DOHH2 (cell line): ENCODE measurements at regions not wholly inside any gene's neighbourhood (a gene's known extent, or its start where the extent isn't known, plus 50 kb on each side); places are given as distances from the start of the nearest gene placed in this dataset.

ENCODE experiments used
- EZH2phosphoT487 ChIP-seq: fragments of 200-600 bp; sonication (generic); IDR thresholded peaks from 2 replicates; pipeline ENCODE4 v1.6.1; 2017; ENCODE audit warnings: borderline replicate concordance, mild to moderate bottlenecking, antibody characterized with exemption, low read length, moderate library complexity, mixed read lengths
- TF ChIP-seq, protein P1 (sequence below): fragments of 200-600 bp; sonication (generic); IDR thresholded peaks from one replicate; pipeline ENCODE4 v1.5.1; 2014; ENCODE audit warnings: antibody characterized with exemption, mild to moderate bottlenecking, low read depth, low read length; ENCODE audit not compliant: poor library complexity, severe bottlenecking

- TF ChIP-seq, protein P1, sequence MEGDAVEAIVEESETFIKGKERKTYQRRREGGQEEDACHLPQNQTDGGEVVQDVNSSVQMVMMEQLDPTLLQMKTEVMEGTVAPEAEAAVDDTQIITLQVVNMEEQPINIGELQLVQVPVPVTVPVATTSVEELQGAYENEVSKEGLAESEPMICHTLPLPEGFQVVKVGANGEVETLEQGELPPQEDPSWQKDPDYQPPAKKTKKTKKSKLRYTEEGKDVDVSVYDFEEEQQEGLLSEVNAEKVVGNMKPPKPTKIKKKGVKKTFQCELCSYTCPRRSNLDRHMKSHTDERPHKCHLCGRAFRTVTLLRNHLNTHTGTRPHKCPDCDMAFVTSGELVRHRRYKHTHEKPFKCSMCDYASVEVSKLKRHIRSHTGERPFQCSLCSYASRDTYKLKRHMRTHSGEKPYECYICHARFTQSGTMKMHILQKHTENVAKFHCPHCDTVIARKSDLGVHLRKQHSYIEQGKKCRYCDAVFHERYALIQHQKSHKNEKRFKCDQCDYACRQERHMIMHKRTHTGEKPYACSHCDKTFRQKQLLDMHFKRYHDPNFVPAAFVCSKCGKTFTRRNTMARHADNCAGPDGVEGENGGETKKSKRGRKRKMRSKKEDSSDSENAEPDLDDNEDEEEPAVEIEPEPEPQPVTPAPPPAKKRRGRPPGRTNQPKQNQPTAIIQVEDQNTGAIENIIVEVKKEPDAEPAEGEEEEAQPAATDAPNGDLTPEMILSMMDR, result no peak
- TF ChIP-seq EZH2phosphoT487, result no peak
Measured at GRCh38 chr12:38985961-38986360, 80.6 kb upstream of the CPNE8 start.
